ENCODE measurements at regions not wholly inside any gene's neighbourhood (a gene's known extent, or its start where the extent isn't known, plus 50 kb on each side); places are given as distances from the start of the nearest gene placed in this dataset.

- DNase-seq: no peak
Measured at GRCh38 chr16:77594799-77595596, 127.3 kb upstream of the NUDT7 start.

DNA sequence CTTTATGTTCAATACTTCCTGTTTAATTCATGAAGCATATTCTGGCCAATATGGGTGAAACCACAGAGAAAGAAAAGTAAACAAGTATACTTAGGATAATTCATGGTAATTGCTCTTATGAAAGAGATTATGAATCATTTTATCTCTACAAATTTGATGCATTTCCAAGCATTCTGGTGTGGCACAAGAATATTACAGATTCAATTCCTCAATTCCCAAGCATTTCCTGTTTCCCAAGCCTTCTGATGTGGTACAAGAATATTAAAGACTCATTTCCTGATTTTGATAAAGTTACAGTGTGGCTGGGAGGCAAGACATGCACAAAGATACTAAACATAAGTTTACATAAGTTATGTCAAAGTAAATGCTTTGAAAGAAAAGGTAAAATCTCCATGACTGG, 126.1 kb upstream of the NUDT7 start:
- DNase-seq: no peak

DNA sequence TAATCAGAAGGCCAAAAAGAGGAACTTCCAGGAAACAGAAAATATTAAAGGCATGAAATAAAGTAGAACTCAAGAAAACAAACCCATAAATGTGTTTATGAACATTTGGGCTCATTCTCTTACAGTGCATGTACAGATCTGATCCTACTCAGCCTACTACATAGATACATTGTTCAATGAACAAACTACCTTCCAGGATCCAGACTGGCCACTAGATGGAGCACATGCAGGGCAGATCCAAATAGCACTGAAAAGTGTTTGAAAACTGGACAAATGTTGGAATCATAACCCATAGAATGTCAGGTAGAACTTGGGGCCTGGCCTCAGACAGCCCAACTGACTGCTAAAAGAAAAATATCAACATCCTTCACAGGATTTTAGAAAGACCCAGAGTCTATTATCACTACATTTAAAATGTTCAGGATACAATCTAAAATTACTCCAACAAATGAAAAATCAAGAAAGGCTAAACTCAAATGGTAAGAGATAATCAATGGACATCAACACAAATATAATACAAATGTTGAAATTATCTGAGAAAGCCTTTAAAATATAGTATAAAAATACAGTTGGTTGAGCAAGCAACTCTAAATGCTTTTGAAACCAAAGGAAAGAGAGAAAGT, 122.4 kb upstream of the NUDT7 start:
- peak; percentile 70 for DNase-seq

- DNase-seq: no peak
Measured at GRCh38 chr16:77600555-77600954, 121.8 kb upstream of the NUDT7 start.

DNA sequence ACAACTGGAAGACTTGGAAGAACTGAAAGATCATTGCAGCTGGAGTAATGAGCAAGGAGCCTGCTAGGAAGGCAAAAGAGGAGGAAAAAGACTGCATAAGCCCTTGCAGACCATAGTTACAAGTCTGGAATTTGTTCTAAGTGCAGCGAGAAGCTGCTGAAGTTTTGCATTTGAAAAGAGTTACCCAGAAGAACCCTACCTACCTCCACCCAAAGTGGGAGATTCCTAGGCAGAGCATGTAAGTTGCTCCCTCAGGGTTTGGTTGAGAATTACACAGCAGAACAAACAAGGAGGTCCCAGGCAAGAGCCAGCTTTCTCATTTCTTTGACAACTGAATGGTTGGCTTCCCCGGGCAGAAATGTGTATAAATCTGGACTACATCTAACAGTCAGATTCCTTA, 118.7 kb upstream of the NUDT7 start:
- no peak for DNase-seq

GRCh38 chr16:77610496-77610895, 111.8 kb upstream of the NUDT7 start:
- no peak for DNase-seq

- no peak for DNase-seq
Measured at GRCh38 chr16:77611386-77611785, 110.9 kb upstream of the NUDT7 start.

DNA sequence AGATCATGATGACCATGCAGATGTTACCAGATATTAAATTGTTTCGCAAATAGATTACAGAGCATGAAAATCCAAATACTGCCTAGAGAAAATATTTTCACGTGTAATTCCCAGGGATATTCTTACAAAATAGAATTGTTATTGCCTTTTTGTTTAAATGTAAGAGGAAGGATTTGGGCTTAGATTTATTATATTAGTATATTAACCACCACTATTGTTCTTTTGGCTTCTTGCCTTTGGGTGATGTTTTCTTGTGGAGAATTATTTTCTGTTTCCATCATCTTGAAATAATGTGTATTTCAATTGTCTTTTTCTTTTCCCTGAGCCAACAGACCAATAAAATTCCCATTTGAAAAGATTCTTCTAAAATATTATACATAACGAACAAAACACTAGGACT, 109.7 kb upstream of the NUDT7 start:
- no peak for DNase-seq

GRCh38 chr16:77613095-77613494, 109.2 kb upstream of the NUDT7 start:
- DNase-seq: no peak

GRCh38 chr16:77617553-77617952, 104.8 kb upstream of the NUDT7 start:
- no peak for DNase-seq

GRCh38 chr16:77617996-77618395, 104.3 kb upstream of the NUDT7 start:
- no peak for DNase-seq

GRCh38 chr16:77618951-77619350, 103.4 kb upstream of the NUDT7 start:
- DNase-seq: no peak

DNA sequence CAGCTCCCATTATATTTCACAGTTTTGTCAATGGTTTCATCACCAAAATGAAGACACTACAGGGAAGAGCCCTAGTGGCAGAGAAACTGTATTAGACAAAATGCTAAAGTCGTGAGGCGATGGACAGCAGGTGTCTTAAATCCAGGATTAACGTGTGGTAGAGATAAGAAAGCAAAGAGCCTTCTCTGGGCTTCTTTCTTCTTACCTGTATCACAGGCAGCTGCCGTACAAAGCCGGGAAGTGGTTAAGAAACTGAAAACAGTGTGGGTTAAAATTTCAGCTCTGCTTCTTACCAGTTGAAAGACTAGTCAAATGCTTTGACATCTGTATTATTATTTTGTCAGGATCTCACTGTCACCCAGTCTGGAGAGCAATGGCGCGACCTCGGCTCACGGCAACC, 98.2 kb upstream of the NUDT7 start:
- DNase-seq: no peak

DNA sequence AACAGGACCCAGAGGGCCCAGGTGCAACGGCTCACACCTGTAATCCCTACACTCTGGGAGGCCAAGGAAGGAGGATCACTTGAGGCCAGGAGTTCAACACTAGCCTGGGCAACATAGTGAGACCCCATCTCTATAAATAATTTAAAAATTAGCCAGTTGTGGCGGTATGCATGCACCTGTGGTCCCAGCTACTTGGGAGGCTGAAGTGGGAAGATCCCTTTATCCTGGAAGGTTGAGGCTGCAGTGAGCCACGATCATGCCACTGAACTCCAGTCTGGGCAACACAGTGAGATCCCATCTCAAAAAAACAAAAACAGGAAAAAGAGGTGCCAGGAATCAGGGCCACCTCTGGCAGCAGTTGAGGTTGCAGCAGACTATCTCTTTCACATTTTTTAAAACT, 85.7 kb upstream of the NUDT7 start:
- no peak for DNase-seq

GRCh38 chr16:77637940-77638339, 84.4 kb upstream of the NUDT7 start:
- DNase-seq: no peak

GRCh38 chr16:77643176-77643575, 79.1 kb upstream of the NUDT7 start:
- DNase-seq: no peak

GRCh38 chr16:77645764-77646163, 76.5 kb upstream of the NUDT7 start:
- DNase-seq: no peak

DNA sequence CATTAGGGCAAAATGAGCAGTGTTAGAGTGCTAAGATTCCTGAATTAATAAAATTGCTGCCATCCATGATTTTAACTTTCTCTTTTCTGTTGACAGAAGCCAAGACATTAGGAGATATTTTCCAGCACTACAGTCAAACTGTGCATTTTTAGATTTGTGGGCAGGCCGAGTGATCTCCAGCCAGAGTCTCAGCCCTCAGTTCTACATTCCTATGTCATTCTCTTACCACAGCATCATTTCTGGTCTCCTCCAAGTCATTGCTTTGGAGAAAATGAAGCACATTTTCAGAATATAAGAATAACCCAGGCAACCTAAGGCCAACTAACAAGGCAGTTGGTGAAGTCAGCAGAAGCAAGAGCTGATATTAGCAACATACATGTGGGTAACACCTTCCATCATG, 74.6 kb upstream of the NUDT7 start:
- DNase-seq: no peak

GRCh38 chr16:77650761-77651160, 71.6 kb upstream of the NUDT7 start:
- DNase-seq: no peak

DNA sequence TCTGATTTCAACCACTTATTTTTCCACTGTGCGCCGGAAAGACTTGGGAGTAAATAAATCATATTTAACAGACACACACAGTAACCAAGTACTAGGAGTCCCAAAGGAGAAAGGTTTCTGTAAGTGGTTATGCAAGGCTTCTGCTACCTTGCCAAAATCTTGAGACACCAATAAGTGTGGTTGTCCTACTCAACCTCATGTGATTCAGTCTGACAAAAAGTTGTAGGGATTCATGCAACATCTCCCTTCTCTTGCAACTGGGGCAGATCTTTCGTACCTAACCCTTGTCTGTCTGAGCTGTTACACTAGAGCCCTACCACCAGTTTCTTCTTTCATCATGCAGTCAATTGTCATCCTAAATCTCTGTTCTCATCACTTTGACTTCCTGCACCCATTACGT, 69.9 kb upstream of the NUDT7 start:
- DNase-seq: no peak

DNA sequence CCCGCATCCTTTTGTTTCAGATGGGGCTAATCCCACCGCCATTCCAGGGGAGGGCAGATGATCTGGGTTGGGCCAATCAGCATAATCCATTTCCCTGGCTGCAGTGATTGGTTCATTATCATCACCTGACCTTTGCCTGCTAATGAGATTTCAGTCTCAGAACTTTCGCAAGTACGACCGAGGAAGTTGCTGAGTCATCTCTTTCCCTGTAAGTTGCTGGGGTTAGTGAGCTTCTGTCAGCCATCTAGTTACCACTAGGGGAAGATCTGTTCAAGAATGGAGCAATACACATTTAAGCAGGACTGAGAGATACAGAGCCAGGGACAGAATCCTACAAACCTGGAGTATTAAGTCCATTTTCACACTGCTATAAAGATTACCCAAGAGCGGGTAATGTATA, 65.3 kb upstream of the NUDT7 start:
- no peak for DNase-seq

DNA sequence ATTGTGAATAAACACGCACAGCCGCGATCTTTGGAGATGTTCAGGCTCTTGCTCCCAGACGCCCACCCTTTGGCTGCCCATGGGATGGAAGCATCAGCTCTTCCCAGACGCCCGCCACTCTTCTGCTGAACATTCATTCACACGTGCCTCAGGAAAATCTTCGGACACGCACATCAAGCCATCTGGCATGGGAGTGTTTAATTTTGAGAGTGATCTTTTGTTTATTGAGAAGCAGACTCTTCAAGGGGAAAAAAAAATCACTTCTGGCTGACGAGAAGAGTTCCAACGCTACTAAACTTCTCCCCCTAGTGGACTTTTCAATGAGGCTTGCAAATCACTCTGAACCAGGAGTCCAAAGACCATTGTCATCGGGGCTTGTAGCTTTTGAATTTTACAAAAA, 62.0 kb upstream of the NUDT7 start:
- DNase-seq: peak; percentile 68

- DNase-seq: no peak
Measured at GRCh38 chr16:77662246-77662645, 60.1 kb upstream of the NUDT7 start.

DNA sequence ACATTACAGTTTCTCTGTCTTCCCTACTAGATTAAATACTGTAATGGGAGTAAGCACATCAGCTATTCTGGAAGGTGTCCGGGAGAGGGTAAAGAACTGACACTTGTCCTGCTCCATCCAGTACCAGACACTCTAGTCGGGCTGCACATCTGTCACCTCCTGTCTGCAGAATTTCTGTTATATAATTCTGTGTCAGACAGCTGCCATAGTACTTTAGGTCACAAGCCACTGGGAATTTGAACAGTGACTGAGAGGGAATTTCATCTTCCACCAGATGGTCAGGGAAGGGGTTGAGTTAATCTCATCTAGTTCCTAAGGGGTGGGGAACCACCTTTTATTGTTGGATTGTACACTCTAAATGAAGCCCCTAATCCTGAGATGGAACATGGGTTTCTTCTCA, 58.6 kb upstream of the NUDT7 start:
- DNase-seq: no peak

DNA sequence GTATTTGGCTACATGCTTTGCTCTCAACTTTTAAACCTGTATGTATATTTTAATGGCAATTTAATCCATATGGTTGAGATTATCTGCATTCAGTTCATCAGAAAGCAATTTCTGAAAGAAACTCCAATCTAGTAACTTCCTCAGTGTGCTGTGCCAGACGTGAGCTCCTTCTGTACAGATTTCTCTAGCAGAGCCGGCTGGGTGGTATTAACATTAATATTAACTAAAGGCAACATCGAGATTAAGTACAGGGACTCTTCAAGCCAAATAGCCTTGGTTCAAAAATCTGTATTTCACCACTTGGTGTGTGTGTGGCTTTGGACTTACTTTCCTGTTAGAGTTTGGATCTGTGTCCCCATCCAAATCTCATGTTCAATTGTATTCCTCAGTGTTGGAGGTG, 55.5 kb upstream of the NUDT7 start:
- no peak for DNase-seq
